A549 (cell line): ENCODE measurements at regions not wholly inside any gene's neighbourhood (a gene's known extent, or its start where the extent isn't known, plus 50 kb on each side); places are given as distances from the start of the nearest gene placed in this dataset.
"Not testable (repeated sequence)": the region's sequence is repeated elsewhere in the genome, so short reads cannot be mapped to it uniquely, and the experiment has no call there.

Experiments
- ATAC-seq, 2 experiments: fragments of 200-7000 bp in 1 of 2; fragments of >200 bp in 1 of 2; cut with Nextera tagmentation in 1 of 2; cut with Tn5 transposase in 1 of 2; 3 replicates each; pipeline versions ENCODE4 v1.8.0 to v1.9.1; 2018 to 2020; ENCODE audit warnings: mild to moderate bottlenecking in 1 of 2, moderate library complexity in 1 of 2
- CTCF ChIA-PET: fragments of 300-600 bp; sonication (Branson Sonifier 250); formaldehyde crosslinking; extraction: SDS; loops from one replicate; lab custom pipeline; 2021; ENCODE audit warnings: antibody characterized with exemption, inconsistent platforms; lab: Yijun Ruan, JAX
- POLR2A ChIA-PET: fragments of 350-600 bp; formaldehyde crosslinking; extraction: SDS; loops from one replicate; lab custom pipeline; 2021; ENCODE audit warnings: antibody characterized with exemption, inconsistent platforms; lab: Yijun Ruan, JAX
- DNase-seq, 2 experiments: peaks; one replicate each; pipeline versions ENCODE4 v3.0.0 to v3.0.0-alpha.2; 2011 to 2016; ENCODE audit warnings: low read depth in 1 of 2, low spot score in 1 of 2
- FAIRE-seq: peaks from 2 replicates; lab custom pipeline; 2011; peaks lifted over from hg19 to GRCh38; lab: Jason Lieb, UNC
- H3K27ac ChIP-seq, 2 experiments: fragments of >200 bp; sonication (Bioruptor Twin); formaldehyde crosslinking; 3 replicates each; pipeline ENCODE4 v1.5.1; 2016 to 2017
- H3K4me1 ChIP-seq: fragments of >200 bp; sonication (Bioruptor Twin); formaldehyde crosslinking; 3 replicates; pipeline ENCODE4 v1.6.1; 2016
- H3K4me2 ChIP-seq: fragments of >200 bp; sonication (Bioruptor Twin); formaldehyde crosslinking; 3 replicates; pipeline ENCODE4 v1.6.1; 2016
- H3K4me3 ChIP-seq: fragments of >200 bp; sonication (Bioruptor Twin); formaldehyde crosslinking; 3 replicates; pipeline ENCODE4 v1.5.1; 2016
- H3K9me3 ChIP-seq: fragments of >200 bp; sonication (Bioruptor Twin); formaldehyde crosslinking; 3 replicates; pipeline ENCODE4 v1.6.1; 2016
- CBX2 ChIP-seq: fragments of 200-600 bp; sonication (generic); IDR thresholded peaks from 2 replicates; pipeline ENCODE4 v1.6.1; 2016; ENCODE audit warnings: low read depth, mild to moderate bottlenecking, borderline replicate concordance
- CBX8 ChIP-seq: fragments of 200-600 bp; sonication (generic); IDR thresholded peaks from 2 replicates; pipeline ENCODE4 v1.6.1; 2016
- CEBPB ChIP-seq, 2 experiments: fragments of >200 bp in 1 of 2; sonication (Bioruptor Twin) in 1 of 2; formaldehyde crosslinking in 1 of 2; IDR thresholded peaks; 2 replicates each; pipeline ENCODE4 v1.6.1; 2012 to 2016
- CHD4 ChIP-seq: fragments of 200-600 bp; sonication (generic); IDR thresholded peaks from 2 replicates; pipeline ENCODE4 v1.6.1; 2016; ENCODE audit warnings: antibody characterized with exemption, mild to moderate bottlenecking, borderline replicate concordance
- EHF ChIP-seq: fragments of 250-450 bp; sonication (Bioruptor Pico); IDR thresholded peaks from 2 replicates; pipeline ENCODE4 v1.5.0; 2020; ENCODE audit warnings: mild to moderate bottlenecking
- FOXS1 ChIP-seq: fragments of 250-450 bp; sonication (Bioruptor Pico); IDR thresholded peaks from 2 replicates; pipeline ENCODE4 v1.5.0; 2020; ENCODE audit warnings: mild to moderate bottlenecking, moderate library complexity
- GATA3 ChIP-seq: IDR thresholded peaks from 2 replicates; pipeline ENCODE4 v1.6.1; 2012; ENCODE audit warnings: borderline replicate concordance
- HOXA7 ChIP-seq: fragments of 250-450 bp; sonication (Bioruptor Pico); IDR thresholded peaks from 2 replicates; pipeline ENCODE4 v1.5.0; 2020; ENCODE audit warnings: mild to moderate bottlenecking, moderate library complexity
- JUN ChIP-seq, 2 experiments: fragments of >200 bp; sonication (Bioruptor Twin); formaldehyde crosslinking; IDR thresholded peaks; 2 replicates in 1 of 2; 3 replicates in 1 of 2; pipeline ENCODE4 v1.6.1; 2016 to 2017
- JUNB ChIP-seq: fragments of >200 bp; sonication (Bioruptor Twin); formaldehyde crosslinking; IDR thresholded peaks from 2 replicates; pipeline ENCODE4 v1.6.1; 2016
- KDM1A ChIP-seq: fragments of 200-600 bp; sonication (generic); IDR thresholded peaks from 2 replicates; pipeline ENCODE4 v1.6.1; 2016; ENCODE audit warnings: low read depth, mild to moderate bottlenecking
- KDM5A ChIP-seq: fragments of 200-600 bp; sonication (generic); IDR thresholded peaks from 2 replicates; pipeline ENCODE4 v1.6.1; 2016; ENCODE audit warnings: antibody characterized with exemption, mild to moderate bottlenecking
- MAFK ChIP-seq: fragments of 450-650 bp; IDR thresholded peaks from 2 replicates; pipeline ENCODE4 v1.6.1; 2014; ENCODE audit not compliant: partially characterized antibody
- MAZ ChIP-seq: fragments of 150-350 bp; IDR thresholded peaks from 2 replicates; pipeline ENCODE4 v1.6.1; 2014; ENCODE audit warnings: antibody characterized with exemption, low read depth, low read length, borderline replicate concordance
- NFE2L2 ChIP-seq: fragments of 150-350 bp; conservative IDR thresholded peaks from 2 replicates; pipeline ENCODE4 v1.6.1; 2014; ENCODE audit warnings: low read length
- NR3C1 ChIP-seq: fragments of >200 bp; sonication (Bioruptor Twin); formaldehyde crosslinking; IDR thresholded peaks from 3 replicates; pipeline ENCODE4 v1.6.1; 2017
- POLR2AphosphoS2 ChIP-seq: conservative IDR thresholded peaks from 2 replicates; pipeline ENCODE4 v1.6.1; 2012; ENCODE audit warnings: low read length, improper control_type of control experiment, inconsistent platforms
- RAD21 ChIP-seq, 2 experiments: fragments of >200 bp in 1 of 2; sonication (Bioruptor Twin) in 1 of 2; formaldehyde crosslinking in 1 of 2; IDR thresholded peaks in 1 of 2; conservative IDR thresholded peaks in 1 of 2; 2 replicates in 1 of 2; 3 replicates in 1 of 2; pipeline ENCODE4 v1.6.1; 2012 to 2018; ENCODE audit warnings: inconsistent platforms in 1 of 2
- RNF2 ChIP-seq: fragments of 200-600 bp; sonication (generic); IDR thresholded peaks from 2 replicates; pipeline ENCODE4 v1.6.1; 2016; ENCODE audit warnings: low read depth, mild to moderate bottlenecking, antibody characterized with exemption, moderate library complexity, borderline replicate concordance
- TFCP2L1 ChIP-seq: fragments of 250-450 bp; sonication (Bioruptor Pico); IDR thresholded peaks from 2 replicates; pipeline ENCODE4 v1.5.0; 2021; ENCODE audit warnings: mild to moderate bottlenecking
- ZFP36 ChIP-seq: fragments of 450-650 bp; IDR thresholded peaks from 2 replicates; pipeline ENCODE4 v1.6.1; 2014; ENCODE audit warnings: borderline replicate concordance; ENCODE audit not compliant: partially characterized antibody
- ZSCAN20 ChIP-seq: fragments of 250-450 bp; sonication (Bioruptor Pico); IDR thresholded peaks from 2 replicates; pipeline ENCODE4 v1.8.0; 2022; ENCODE audit warnings: mild to moderate bottlenecking, moderate library complexity
- WGBS: methylation state at CpG from one replicate; pipeline ENCODE4 v1.1.6; 2017; ENCODE audit errors: missing lambda C conversion rate; 5-methylcytosine and 5-hydroxymethylcytosine counted together
- TF ChIP-seq, protein P1 (sequence below): fragments of >200 bp; sonication (Bioruptor Twin); formaldehyde crosslinking; IDR thresholded peaks from 3 replicates; pipeline ENCODE4 v1.6.1; 2016
- TF ChIP-seq, protein P2 (sequence below): fragments of 150-350 bp; IDR thresholded peaks from 2 replicates; pipeline ENCODE4 v1.6.1; 2014; ENCODE audit warnings: low read depth, mild to moderate bottlenecking, low read length
- TF ChIP-seq, protein P3 (sequence below): fragments of >200 bp; sonication (Bioruptor Twin); formaldehyde crosslinking; IDR thresholded peaks from 3 replicates; pipeline ENCODE4 v1.5.1; 2016
- TF ChIP-seq, protein P4 (sequence below): fragments of 250-450 bp; sonication (Bioruptor Pico); IDR thresholded peaks from 2 replicates; pipeline ENCODE4 v1.5.0; 2021; ENCODE audit warnings: mild to moderate bottlenecking, moderate library complexity, borderline replicate concordance
- TF ChIP-seq, protein P5 (sequence below): fragments of 250-450 bp; sonication (Bioruptor Pico); IDR thresholded peaks from 2 replicates; pipeline ENCODE4 v1.5.0; 2020; ENCODE audit warnings: low read depth, mild to moderate bottlenecking, moderate library complexity

DNA sequence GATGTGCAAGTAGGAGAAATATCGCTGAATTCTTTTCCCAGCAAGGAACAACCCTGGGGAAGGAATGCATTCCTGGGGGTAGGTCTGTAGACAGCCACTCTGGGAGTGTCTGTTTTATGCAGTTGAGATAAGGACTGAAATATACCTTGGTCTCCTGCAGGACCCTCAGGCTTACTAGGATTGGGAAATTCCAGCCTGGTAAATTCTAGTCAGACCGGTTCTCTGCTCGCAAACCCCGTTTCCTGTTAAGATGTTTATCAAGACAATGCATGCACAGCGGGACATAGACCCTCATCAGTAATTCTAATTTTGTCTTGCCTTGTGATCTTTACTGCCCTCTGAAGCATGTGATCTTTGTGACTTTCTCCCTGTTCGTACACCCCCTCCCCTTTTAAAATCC, 839.0 kb downstream of the REEP3 start:
- H3K9me3 ChIP-seq, POLR2A ChIA-PET, DNase-seq, H3K4me1 ChIP-seq, H3K4me3 ChIP-seq, FAIRE-seq, H3K27ac ChIP-seq, H3K4me2 ChIP-seq, ATAC-seq, CTCF ChIA-PET: not testable (repeated sequence)
- WGBS = 39% methylated on average over 6 of the region's 6 CpGs

DNA sequence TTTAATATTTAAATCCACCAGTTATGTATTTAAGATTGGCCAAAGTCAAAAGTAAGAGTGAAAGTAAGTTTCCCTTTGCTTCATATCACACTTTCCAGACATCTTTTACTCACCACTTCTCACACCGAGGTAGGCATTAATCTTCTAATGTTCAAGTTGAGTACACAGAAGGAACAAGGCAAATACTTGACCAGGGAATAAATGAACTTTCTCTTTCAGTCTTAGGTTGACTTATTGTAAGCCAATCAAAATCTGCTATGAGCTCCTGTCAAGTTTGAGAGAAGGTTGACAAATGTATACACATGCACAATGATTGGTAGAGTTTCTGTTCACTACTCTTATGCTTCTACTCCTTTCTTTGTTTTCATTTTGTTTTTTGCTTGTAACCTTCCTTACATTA, 842.5 kb downstream of the REEP3 start:
- no peak for TF ChIP-seq RAD21 (conservative IDR thresholded peaks at IDR 0.05 in 1 of 2, IDR thresholded peaks at IDR 0.05 in 1 of 2)
- no peak for TF ChIP-seq ZSCAN20
- TF ChIP-seq CHD4 = no peak
- TF ChIP-seq JUNB = no peak
- TF ChIP-seq KDM5A = no peak
- TF ChIP-seq POLR2AphosphoS2 = no peak
- TF ChIP-seq, protein P1, sequence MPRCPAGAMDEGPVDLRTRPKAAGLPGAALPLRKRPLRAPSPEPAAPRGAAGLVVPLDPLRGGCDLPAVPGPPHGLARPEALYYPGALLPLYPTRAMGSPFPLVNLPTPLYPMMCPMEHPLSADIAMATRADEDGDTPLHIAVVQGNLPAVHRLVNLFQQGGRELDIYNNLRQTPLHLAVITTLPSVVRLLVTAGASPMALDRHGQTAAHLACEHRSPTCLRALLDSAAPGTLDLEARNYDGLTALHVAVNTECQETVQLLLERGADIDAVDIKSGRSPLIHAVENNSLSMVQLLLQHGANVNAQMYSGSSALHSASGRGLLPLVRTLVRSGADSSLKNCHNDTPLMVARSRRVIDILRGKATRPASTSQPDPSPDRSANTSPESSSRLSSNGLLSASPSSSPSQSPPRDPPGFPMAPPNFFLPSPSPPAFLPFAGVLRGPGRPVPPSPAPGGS = no peak
- TF ChIP-seq, protein P2, sequence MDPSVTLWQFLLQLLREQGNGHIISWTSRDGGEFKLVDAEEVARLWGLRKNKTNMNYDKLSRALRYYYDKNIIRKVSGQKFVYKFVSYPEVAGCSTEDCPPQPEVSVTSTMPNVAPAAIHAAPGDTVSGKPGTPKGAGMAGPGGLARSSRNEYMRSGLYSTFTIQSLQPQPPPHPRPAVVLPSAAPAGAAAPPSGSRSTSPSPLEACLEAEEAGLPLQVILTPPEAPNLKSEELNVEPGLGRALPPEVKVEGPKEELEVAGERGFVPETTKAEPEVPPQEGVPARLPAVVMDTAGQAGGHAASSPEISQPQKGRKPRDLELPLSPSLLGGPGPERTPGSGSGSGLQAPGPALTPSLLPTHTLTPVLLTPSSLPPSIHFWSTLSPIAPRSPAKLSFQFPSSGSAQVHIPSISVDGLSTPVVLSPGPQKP = no peak
- TF ChIP-seq, protein P3, sequence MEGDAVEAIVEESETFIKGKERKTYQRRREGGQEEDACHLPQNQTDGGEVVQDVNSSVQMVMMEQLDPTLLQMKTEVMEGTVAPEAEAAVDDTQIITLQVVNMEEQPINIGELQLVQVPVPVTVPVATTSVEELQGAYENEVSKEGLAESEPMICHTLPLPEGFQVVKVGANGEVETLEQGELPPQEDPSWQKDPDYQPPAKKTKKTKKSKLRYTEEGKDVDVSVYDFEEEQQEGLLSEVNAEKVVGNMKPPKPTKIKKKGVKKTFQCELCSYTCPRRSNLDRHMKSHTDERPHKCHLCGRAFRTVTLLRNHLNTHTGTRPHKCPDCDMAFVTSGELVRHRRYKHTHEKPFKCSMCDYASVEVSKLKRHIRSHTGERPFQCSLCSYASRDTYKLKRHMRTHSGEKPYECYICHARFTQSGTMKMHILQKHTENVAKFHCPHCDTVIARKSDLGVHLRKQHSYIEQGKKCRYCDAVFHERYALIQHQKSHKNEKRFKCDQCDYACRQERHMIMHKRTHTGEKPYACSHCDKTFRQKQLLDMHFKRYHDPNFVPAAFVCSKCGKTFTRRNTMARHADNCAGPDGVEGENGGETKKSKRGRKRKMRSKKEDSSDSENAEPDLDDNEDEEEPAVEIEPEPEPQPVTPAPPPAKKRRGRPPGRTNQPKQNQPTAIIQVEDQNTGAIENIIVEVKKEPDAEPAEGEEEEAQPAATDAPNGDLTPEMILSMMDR = no peak
- TF ChIP-seq RNF2 = no peak
- no peak for TF ChIP-seq EHF (CRISPR knock-in tag)
- no peak for TF ChIP-seq CBX2
- no peak for TF ChIP-seq NFE2L2
- no peak for TF ChIP-seq ZFP36
- no peak for TF ChIP-seq TFCP2L1 (CRISPR knock-in tag)
- Histone ChIP-seq H3K4me1 (no peaks in the 10 kb centered on the region), H3K27ac (no peak overlapping the region), H3K4me2 (no peak overlapping the region), H3K4me3 (no peak overlapping the region), H3K9me3 (no peaks in the 10 kb centered on the region)
- POLR2A ChIA-PET = no interaction called here
- DNase-seq (no peak), FAIRE-seq (no peak), ATAC-seq (no peak)
- WGBS = 3% methylated on average over 1 of the region's 1 CpG
- CTCF ChIA-PET = no interaction called here

DNA sequence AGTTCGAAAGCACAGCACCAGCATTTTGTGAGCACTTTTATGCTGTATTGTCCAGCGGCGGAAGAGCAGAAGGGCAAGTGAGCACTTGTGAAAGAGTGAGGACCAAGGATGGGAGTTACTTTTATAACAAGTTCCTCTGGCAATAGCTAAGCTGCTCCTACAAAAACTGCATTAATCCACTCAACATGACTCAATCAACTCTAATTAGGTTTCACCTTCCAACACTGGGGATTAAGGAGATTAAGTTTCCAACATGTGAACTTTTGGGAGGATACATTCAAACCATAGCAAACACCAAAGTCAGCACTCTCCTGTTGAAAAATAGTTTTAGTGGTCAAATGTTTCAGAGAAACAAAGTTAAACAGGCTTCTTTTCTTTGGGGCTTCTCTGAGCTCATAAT, 844.5 kb downstream of the REEP3 start:
- H3K4me1 ChIP-seq = no peaks in the 10 kb centered on the region
- WGBS = 64% methylated on average over 3 of the region's 3 CpGs
- no peak for ATAC-seq
- FAIRE-seq = no peak
- no peaks in the 10 kb centered on the region for H3K9me3 ChIP-seq
- ChIA-PET CTCF (no interaction called here), POLR2A (no interaction called here)
- no peak overlapping the region for H3K4me2 ChIP-seq
- no peak overlapping the region for H3K27ac ChIP-seq
- no peak overlapping the region for H3K4me3 ChIP-seq
- DNase-seq = no peak
- TF ChIP-seq NFE2L2 (no peak), KDM1A (no peak), JUN (IDR thresholded peaks at IDR 0.05) (no peak), HOXA7 (CRISPR knock-in tag) (no peak), MAFK (no peak), RAD21 (conservative IDR thresholded peaks at IDR 0.05 in 1 of 2, IDR thresholded peaks at IDR 0.05 in 1 of 2) (no peak), JUNB (no peak), ZSCAN20 (no peak), MAZ (no peak), GATA3 (no peak), NR3C1 (no peak), CBX8 (no peak), FOXS1 (CRISPR knock-in tag) (no peak), KDM5A (no peak), CBX2 (no peak), TFCP2L1 (CRISPR knock-in tag) (no peak), CEBPB (IDR thresholded peaks at IDR 0.05) (no peak)
- TF ChIP-seq, protein P4, sequence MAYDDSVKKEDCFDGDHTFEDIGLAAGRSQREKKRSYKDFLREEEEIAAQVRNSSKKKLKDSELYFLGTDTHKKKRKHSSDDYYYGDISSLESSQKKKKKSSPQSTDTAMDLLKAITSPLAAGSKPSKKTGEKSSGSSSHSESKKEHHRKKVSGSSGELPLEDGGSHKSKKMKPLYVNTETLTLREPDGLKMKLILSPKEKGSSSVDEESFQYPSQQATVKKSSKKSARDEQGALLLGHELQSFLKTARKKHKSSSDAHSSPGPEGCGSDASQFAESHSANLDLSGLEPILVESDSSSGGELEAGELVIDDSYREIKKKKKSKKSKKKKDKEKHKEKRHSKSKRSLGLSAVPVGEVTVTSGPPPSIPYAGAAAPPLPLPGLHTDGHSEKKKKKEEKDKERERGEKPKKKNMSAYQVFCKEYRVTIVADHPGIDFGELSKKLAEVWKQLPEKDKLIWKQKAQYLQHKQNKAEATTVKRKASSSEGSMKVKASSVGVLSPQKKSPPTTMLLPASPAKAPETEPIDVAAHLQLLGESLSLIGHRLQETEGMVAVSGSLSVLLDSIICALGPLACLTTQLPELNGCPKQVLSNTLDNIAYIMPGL (CRISPR knock-in tag) = no peak
- TF ChIP-seq, protein P2 = no peak
- TF ChIP-seq, protein P5, sequence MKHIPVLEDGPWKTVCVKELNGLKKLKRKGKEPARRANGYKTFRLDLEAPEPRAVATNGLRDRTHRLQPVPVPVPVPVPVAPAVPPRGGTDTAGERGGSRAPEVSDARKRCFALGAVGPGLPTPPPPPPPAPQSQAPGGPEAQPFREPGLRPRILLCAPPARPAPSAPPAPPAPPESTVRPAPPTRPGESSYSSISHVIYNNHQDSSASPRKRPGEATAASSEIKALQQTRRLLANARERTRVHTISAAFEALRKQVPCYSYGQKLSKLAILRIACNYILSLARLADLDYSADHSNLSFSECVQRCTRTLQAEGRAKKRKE (CRISPR knock-in tag) = no peak
